Epidermal melanocyte (primary cell): ENCODE measurements at regions not wholly inside any gene's neighbourhood (a gene's known extent, or its start where the extent isn't known, plus 50 kb on each side); places are given as distances from the start of the nearest gene placed in this dataset.

ENCODE experiments used
- DNase-seq: peaks from one replicate; pipeline ENCODE4 v3.0.0; 2011; ENCODE audit warnings: low spot score; ENCODE audit not compliant: insufficient read length

GRCh38 chr2:144161061-144161460 lies 358.9 kb downstream of the ZEB2 start:
- no peak for DNase-seq

- no peak for DNase-seq
These were observed 360.7 kb downstream of the ZEB2 start for GRCh38 chr2:144159240-144159639.

- no peak for DNase-seq
These were observed 361.8 kb downstream of the ZEB2 start for GRCh38 chr2:144158096-144158495.

- DNase-seq = no peak
These were observed 362.9 kb downstream of the ZEB2 start for GRCh38 chr2:144156736-144157640.

GRCh38 chr2:144154205-144154604 lies 365.7 kb downstream of the ZEB2 start:
- DNase-seq = no peak

GRCh38 chr2:144152817-144153271 lies 367.1 kb downstream of the ZEB2 start:
- no peak for DNase-seq

GRCh38 chr2:144151851-144152250 lies 368.1 kb downstream of the ZEB2 start:
- no peak for DNase-seq

GRCh38 chr2:144151405-144151804 lies 368.5 kb downstream of the ZEB2 start:
- DNase-seq = no peak

GRCh38 chr2:144147356-144147755 lies 372.6 kb downstream of the ZEB2 start:
- DNase-seq = no peak

GRCh38 chr2:144146876-144147275 lies 373.0 kb downstream of the ZEB2 start:
- no peak for DNase-seq

GRCh38 chr2:144146076-144146475 lies 373.8 kb downstream of the ZEB2 start:
- no peak for DNase-seq

GRCh38 chr2:144143294-144144151 lies 376.4 kb downstream of the ZEB2 start:
- DNase-seq = no peak

GRCh38 chr2:144140891-144141290 lies 379.0 kb downstream of the ZEB2 start:
- DNase-seq = no peak

GRCh38 chr2:144137705-144138428 lies 382.1 kb downstream of the ZEB2 start:
- DNase-seq = no peak

- DNase-seq = no peak
These were observed 382.6 kb downstream of the ZEB2 start for GRCh38 chr2:144137272-144137671.

- no peak for DNase-seq
These were observed 383.5 kb downstream of the ZEB2 start for GRCh38 chr2:144136297-144137010.

GRCh38 chr2:144133936-144134665 lies 385.8 kb downstream of the ZEB2 start:
- DNase-seq = no peak

GRCh38 chr2:144132357-144132756 lies 387.6 kb downstream of the ZEB2 start:
- no peak for DNase-seq

GRCh38 chr2:144131042-144131441 lies 388.9 kb downstream of the ZEB2 start:
- DNase-seq = no peak

GRCh38 chr2:144130551-144130950 lies 389.4 kb downstream of the ZEB2 start:
- no peak for DNase-seq
